ENCODE measurements at regions not wholly inside any gene's neighbourhood (a gene's known extent, or its start where the extent isn't known, plus 50 kb on each side); places are given as distances from the start of the nearest gene placed in this dataset.

DNA sequence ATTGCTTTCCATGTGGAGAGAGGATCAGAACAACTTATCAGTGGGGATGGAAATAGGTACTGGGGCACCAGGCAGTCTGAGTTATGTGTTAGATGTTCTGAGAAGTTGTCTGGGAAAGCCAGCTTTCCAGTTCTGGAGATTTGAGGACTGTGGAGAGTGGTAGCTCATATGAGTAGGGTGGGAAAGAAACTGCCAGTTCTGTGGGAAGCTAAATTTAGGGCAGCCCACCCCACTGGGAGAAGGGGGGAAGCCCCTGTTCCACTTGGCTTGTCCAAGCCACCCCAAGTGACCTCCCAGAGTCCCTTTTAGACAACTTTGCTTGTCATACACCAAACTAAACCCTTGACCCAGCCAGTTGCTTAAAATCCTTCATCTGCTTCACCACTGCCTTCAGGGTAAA lies 189.5 kb downstream of the REEP3 start:
- no peak for DNase-seq

DNA sequence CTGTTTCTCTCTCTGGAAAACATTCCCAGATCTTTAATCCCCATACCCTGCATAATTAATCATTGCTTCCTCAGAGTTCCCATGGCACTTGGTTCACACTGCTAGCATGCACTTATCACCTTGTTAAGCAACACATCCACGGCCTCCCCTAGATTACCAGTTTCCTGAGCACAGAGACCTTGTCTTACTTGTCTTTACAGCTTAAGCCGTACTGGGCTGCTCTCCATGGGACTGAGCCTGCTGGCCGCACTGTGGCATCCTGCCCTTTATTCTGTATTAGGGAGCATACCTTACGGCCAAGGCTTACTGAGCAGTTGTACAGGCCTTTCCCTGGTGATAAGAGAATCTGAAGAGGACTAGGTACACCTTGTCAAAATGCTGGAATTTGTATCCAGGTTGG lies 190.2 kb downstream of the REEP3 start:
- no peak for DNase-seq

- DNase-seq: no peak
Measured at GRCh38 chr10:63711867-63712716, 190.9 kb downstream of the REEP3 start.

DNA sequence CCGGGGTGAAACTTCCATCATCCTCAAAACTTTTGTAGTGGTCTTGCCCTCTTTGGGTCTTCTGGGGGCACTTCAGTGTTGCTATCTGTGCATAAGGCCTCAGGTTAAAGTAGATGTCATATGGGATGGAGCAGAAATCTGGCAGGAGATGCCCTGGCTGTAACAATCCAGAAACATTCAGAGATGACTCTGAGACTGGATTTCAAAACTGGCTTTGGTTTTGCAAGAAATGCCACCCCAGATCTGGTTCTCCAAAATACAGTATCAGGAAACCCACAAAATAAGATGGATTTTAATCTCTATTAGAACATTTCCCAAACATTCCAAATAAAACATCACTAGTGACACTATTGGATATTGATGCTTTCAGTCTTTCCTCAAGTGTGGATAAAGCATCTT lies 191.5 kb downstream of the REEP3 start:
- DNase-seq: no peak

GRCh38 chr10:63713191-63714144 lies 192.3 kb downstream of the REEP3 start:
- no peak for DNase-seq

GRCh38 chr10:63716016-63716580 lies 194.9 kb downstream of the REEP3 start:
- no peak for DNase-seq

DNA sequence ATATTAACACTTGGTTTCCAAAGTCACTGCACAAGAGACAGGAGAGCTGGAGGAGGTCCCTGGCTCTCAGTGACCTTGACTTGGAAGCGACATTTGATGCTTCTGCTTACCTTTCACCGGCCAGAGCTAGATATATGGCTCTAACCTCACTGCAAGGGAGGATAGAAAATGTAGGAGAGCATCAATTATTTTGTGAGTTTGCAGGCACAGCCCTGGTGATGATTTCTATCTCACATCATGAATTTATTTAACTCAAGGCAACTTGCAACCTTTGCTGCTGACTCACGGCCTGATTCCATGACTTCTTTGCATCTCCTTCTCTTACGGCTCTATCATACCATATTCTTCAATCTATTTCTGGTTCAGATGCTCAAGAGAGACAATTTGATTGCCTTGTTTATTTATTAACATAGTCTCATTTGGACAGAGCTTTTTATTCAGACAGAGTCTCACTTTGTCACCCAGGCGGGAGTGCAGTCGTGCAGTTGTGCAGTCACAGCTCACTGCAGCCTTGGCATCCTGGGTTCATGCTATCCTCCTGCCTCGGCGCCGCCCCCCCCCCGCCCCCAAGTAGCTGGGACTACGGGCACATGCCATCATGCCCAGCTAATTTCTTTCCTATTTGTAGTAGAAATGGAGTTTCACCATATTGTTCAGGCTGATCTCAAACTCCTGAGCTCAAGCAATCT lies 196.0 kb downstream of the REEP3 start:
- no peak for DNase-seq

DNA sequence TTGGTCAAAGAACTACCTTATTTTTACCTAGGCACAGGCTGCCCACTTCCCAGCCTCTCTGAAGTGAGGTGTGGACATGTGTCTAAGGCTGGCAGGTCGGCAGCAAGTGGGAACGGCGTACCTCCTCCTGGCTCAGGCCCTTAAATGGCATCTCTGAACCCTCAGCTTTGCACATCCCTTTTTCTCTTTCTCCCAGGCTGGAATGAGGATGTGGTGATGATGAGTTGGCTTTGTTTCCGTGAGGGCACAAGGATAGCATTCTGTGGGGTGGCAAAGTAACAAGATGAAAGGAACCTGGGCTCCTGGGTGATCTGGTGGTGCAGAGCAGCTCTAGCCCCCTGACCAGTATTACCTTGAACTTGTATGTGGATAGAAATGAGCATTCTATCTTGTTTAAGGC lies 196.8 kb downstream of the REEP3 start:
- no peak for DNase-seq

DNA sequence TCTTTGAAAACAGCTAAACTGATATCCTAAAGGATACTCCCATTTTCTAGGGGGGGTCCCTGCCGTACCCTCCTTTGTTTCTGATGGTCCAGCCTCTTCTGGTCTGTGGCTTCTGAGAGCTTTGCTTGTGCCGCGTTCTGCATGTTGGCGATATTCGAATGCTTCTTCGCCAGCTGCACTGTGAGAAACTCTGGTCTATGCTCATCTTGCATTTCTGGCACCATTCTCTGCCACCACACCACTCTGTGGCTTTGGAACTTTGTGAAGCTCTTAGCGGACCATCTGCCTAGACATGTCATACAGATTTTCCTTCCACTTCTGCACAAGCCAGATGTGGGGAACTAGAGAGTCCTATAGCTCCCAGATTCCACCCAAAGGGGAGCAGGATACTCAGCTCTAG lies 197.2 kb downstream of the REEP3 start:
- DNase-seq: no peak

GRCh38 chr10:63719226-63719856 lies 198.1 kb downstream of the REEP3 start:
- DNase-seq: no peak

DNA sequence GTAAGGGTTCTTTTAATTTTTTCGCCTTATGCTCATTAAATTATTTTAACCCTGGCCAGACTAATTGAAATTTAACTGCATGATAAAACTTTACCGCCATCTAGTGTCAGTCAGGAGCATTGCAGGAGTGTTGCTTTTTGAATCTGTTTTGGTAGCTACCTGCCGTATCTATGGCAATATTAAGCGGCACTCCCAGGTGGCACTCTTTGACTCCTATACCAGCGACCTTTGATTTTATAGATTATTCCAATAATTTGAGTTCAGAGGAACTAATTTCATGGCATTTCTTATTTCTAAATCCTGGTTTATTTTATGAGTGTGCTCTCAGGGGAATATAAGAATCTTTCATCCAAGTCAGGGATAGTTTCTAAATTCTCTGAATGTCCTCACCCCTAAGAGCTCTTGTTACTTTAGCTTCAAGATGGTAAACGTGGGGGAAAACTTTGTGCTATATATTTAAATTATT lies 198.9 kb downstream of the REEP3 start:
- peak; percentile 50 for DNase-seq

- DNase-seq: no peak
Measured at GRCh38 chr10:63720676-63721075, 199.5 kb downstream of the REEP3 start.

- DNase-seq: no peak
Measured at GRCh38 chr10:63722537-63722936, 201.3 kb downstream of the REEP3 start.

- DNase-seq: no peak
Measured at GRCh38 chr10:63723320-63723719, 202.1 kb downstream of the REEP3 start.

DNA sequence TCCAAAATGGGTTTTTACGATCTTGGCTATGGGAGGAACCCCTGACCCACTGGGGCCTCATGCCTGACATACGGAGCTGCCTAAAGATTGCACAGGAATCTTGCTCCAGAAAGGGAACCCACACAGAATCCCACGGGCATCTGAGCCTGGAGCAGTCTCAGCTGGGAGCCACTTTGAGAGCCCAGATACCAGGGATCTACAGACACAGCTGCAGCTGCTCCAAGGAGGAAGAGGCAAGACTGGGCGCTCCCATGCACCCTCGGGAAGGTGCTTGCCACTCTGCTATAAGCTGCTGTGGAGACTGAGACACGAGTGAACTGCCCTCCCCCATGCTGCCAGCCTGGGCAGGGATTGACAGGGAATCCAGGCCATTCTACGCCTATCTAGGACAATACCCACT lies 202.5 kb downstream of the REEP3 start:
- DNase-seq: no peak

DNA sequence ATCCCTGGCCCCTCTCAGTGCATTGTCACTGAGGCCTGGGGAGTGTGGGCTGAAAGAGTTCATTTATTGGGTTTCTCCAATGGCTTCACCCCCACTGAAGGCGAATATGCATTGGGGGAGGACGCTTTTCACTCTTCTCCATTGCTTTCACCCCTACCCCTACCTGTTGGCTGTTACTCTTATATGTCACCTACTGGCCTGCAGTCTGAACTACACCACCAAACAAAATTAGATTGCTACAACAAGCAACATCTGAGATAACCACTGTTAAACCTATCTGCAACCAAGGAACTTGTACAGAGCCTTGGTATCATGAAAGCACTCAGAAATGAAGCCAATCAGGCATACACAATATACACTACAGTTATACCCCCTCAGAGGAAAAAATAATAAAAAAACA lies 203.7 kb downstream of the REEP3 start:
- no peak for DNase-seq

GRCh38 chr10:63726867-63727266 lies 205.7 kb downstream of the REEP3 start:
- no peak for DNase-seq

DNA sequence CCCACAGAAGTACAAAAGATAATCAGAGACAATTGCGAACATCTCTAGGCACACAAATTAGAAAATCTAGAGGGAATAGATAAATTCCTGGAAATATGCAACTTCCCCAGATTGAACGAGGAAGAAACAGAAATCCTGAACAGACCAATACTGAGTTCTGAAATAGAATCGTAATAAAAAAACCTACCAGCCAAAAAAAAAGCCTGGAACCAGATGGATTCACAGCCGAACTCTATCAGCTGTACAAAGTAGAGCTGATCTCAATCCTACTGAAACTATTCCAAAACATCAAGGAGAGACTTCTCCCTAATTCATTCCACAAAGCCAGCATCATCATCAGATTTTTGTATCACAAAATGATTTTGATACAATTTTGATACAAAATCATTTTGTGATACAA lies 206.4 kb downstream of the REEP3 start:
- no peak for DNase-seq

GRCh38 chr10:63735305-63735704 lies 214.1 kb downstream of the REEP3 start:
- DNase-seq: no peak

DNA sequence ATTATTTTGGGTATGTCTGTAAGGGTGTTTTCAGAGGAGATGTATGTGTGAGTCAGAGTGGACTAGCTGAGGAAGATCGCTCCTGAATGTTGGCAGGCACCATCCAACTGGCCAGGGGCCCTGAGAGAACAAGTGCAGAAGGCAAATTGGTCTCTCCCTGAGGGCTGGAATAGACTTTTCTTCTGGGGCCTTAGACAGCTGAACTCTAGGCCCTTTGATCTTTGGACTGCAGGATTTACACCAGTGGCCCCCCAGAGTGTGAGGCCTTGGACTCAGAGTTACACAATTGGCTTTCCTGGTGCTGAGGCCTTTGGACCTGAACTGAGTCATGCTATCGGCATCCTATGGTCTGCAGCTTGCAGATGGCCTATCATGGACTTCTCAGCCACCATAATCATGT lies 217.2 kb downstream of the REEP3 start:
- no peak for DNase-seq

GRCh38 chr10:63744060-63744941 lies 223.1 kb downstream of the REEP3 start:
- DNase-seq: no peak

Data from activated T-cell treated with anti-CD3 and anti-CD28 coated beads for 4 hours (primary cell).